Stimulated activated naive B cell treated with anti-CD40 and anti-IgM and Interleukin-4, amounts not matched to agents 10 μg/mL and 1 μg/mL and 100 μg/mL, for 72 hours (primary cell): ENCODE measurements at regions not wholly inside any gene's neighbourhood (a gene's known extent, or its start where the extent isn't known, plus 50 kb on each side); places are given as distances from the start of the nearest gene placed in this dataset.
"Not testable (repeated sequence)": the region's sequence is repeated elsewhere in the genome, so short reads cannot be mapped to it uniquely, and the experiment has no call there.

Experiments
- ATAC-seq, 2 donors: fragments of 150-1000 bp; cut with Tn5 transposase; replicated peaks; 2 replicates each; pipeline ENCODE4 v1.10.0; 2021; ENCODE audit warnings: moderate library complexity in 1 of 2
- DNase-seq: peaks from one replicate; pipeline ENCODE4 v3.0.0; 2021
- H3K27ac Mint-ChIP-seq: one replicate; pipeline ENCODE4 v1.8.0; 2022; ENCODE audit warnings: mild to moderate bottlenecking, mixed read lengths
- H3K27me3 Mint-ChIP-seq, 2 donors: one replicate each; pipeline ENCODE4 v1.8.0; 2022; ENCODE audit warnings: mixed read lengths in 2 of 2
- H3K36me3 Mint-ChIP-seq, 2 donors: one replicate each; pipeline ENCODE4 v1.8.0; 2022; ENCODE audit warnings: mixed read lengths in 2 of 2, mild to moderate bottlenecking in 1 of 2
- H3K4me1 Mint-ChIP-seq, 2 donors: one replicate each; pipeline ENCODE4 v1.8.0; 2022; ENCODE audit warnings: mixed read lengths in 2 of 2, mild to moderate bottlenecking in 1 of 2
- H3K4me3 Mint-ChIP-seq, 2 donors: one replicate each; pipeline ENCODE4 v1.8.0; 2022; ENCODE audit warnings: mild to moderate bottlenecking in 2 of 2, mixed read lengths in 2 of 2, moderate library complexity in 1 of 2
- H3K9me3 Mint-ChIP-seq, 2 donors: one replicate each; pipeline ENCODE4 v1.8.0; 2022; ENCODE audit warnings: mixed read lengths in 2 of 2, mild to moderate bottlenecking in 1 of 2

GRCh38 chr1:68906431-68906830, 409.5 kb upstream of the DEPDC1 start:
- no peak overlapping the region for H3K4me3 Mint-ChIP-seq
- peaks cover 4 to 7% of the 10 kb centered on the region in 2 donors for H3K9me3 Mint-ChIP-seq
- no peak for ATAC-seq
- no peaks in the 10 kb centered on the region for H3K36me3 Mint-ChIP-seq
- H3K4me1 Mint-ChIP-seq = peaks cover 0 to 5% of the 10 kb centered on the region in 2 donors
- H3K27ac Mint-ChIP-seq = no peak overlapping the region
- H3K27me3 Mint-ChIP-seq = no peaks in the 10 kb centered on the region
- DNase-seq = no peak

- H3K9me3 Mint-ChIP-seq = peaks cover 4 to 8% of the 10 kb centered on the region in 2 donors
- H3K4me1 Mint-ChIP-seq = peaks cover 0 to 5% of the 10 kb centered on the region in 2 donors
- H3K27ac Mint-ChIP-seq = no peak overlapping the region
- ATAC-seq (no peak), DNase-seq (no peak)
- no peaks in the 10 kb centered on the region for H3K27me3 Mint-ChIP-seq
- no peaks in the 10 kb centered on the region for H3K36me3 Mint-ChIP-seq
- no peak overlapping the region for H3K4me3 Mint-ChIP-seq
Measured at GRCh38 chr1:68907491-68907890, 410.6 kb upstream of the DEPDC1 start.

- H3K36me3 Mint-ChIP-seq = no peaks in the 10 kb centered on the region
- H3K9me3 Mint-ChIP-seq = peaks cover 4 to 9% of the 10 kb centered on the region in 2 donors
- ATAC-seq = no peak
- no peak for DNase-seq
- H3K27ac Mint-ChIP-seq = no peak overlapping the region
- H3K4me1 Mint-ChIP-seq = peaks cover 0 to 5% of the 10 kb centered on the region in 2 donors
- H3K4me3 Mint-ChIP-seq = no peak overlapping the region
- no peaks in the 10 kb centered on the region for H3K27me3 Mint-ChIP-seq
Measured at GRCh38 chr1:68908316-68908715, 411.4 kb upstream of the DEPDC1 start.

- H3K9me3 Mint-ChIP-seq = peaks cover 4 to 10% of the 10 kb centered on the region in 2 donors
- no peak for DNase-seq
Measured at GRCh38 chr1:68916221-68916902, 419.5 kb upstream of the DEPDC1 start.

GRCh38 chr1:68917456-68917855, 420.6 kb upstream of the DEPDC1 start:
- ATAC-seq = no peak

More at GRCh38 chr1:68916221-68916902, 419.5 kb upstream of the DEPDC1 start:
- H3K36me3 Mint-ChIP-seq = no peaks in the 10 kb centered on the region
- no peak for ATAC-seq
- H3K4me3 Mint-ChIP-seq = no peak overlapping the region
- no peak overlapping the region for H3K27ac Mint-ChIP-seq
- H3K4me1 Mint-ChIP-seq = no peaks in the 10 kb centered on the region
- no peaks in the 10 kb centered on the region for H3K27me3 Mint-ChIP-seq

GRCh38 chr1:68918563-68918962, 421.7 kb upstream of the DEPDC1 start:
- H3K36me3 Mint-ChIP-seq = no peaks in the 10 kb centered on the region
- no peak overlapping the region for H3K27ac Mint-ChIP-seq
- H3K4me3 Mint-ChIP-seq = no peak overlapping the region
- no peaks in the 10 kb centered on the region for H3K27me3 Mint-ChIP-seq
- H3K9me3 Mint-ChIP-seq = peaks cover 4 to 5% of the 10 kb centered on the region in 2 donors
- ATAC-seq (no peak), DNase-seq (no peak)
- no peaks in the 10 kb centered on the region for H3K4me1 Mint-ChIP-seq

More at GRCh38 chr1:68917456-68917855, 420.6 kb upstream of the DEPDC1 start:
- Mint-ChIP-seq H3K36me3 (no peaks in the 10 kb centered on the region), H3K27ac (no peak overlapping the region), H3K27me3 (no peaks in the 10 kb centered on the region), H3K4me3 (no peak overlapping the region), H3K9me3 (peaks cover 4 to 9% of the 10 kb centered on the region in 2 donors), H3K4me1 (no peaks in the 10 kb centered on the region)
- DNase-seq = no peak

GRCh38 chr1:68919075-68919474, 422.2 kb upstream of the DEPDC1 start:
- Mint-ChIP-seq H3K4me3 (no peak overlapping the region), H3K27me3 (no peaks in the 10 kb centered on the region), H3K36me3 (no peaks in the 10 kb centered on the region), H3K4me1 (no peaks in the 10 kb centered on the region), H3K9me3 (peaks cover 4 to 5% of the 10 kb centered on the region in 2 donors), H3K27ac (no peak overlapping the region)
- DNase-seq = no peak
- no peak for ATAC-seq

- not testable (repeated sequence) for DNase-seq, H3K36me3 Mint-ChIP-seq, H3K4me3 Mint-ChIP-seq, H3K27ac Mint-ChIP-seq, H3K9me3 Mint-ChIP-seq, ATAC-seq, H3K4me1 Mint-ChIP-seq, H3K27me3 Mint-ChIP-seq
Measured at GRCh38 chr1:68923475-68924088, 426.7 kb upstream of the DEPDC1 start.

- Mint-ChIP-seq H3K27ac (no peak overlapping the region), H3K27me3 (no peaks in the 10 kb centered on the region), H3K4me3 (no peak overlapping the region), H3K36me3 (no peaks in the 10 kb centered on the region), H3K4me1 (no peaks in the 10 kb centered on the region), H3K9me3 (peaks cover 4 to 5% of the 10 kb centered on the region in 2 donors)
- no peak for DNase-seq
- ATAC-seq = no peak
Measured at GRCh38 chr1:68930101-68930500, 433.2 kb upstream of the DEPDC1 start.

- Mint-ChIP-seq H3K4me1 (no peaks in the 10 kb centered on the region), H3K27ac (no peak overlapping the region), H3K27me3 (no peaks in the 10 kb centered on the region), H3K4me3 (no peak overlapping the region), H3K9me3 (peaks cover 3 to 7% of the 10 kb centered on the region in 2 donors), H3K36me3 (no peaks in the 10 kb centered on the region)
- no peak for DNase-seq
- ATAC-seq = no peak
Measured at GRCh38 chr1:68936530-68936929, 439.6 kb upstream of the DEPDC1 start.

GRCh38 chr1:68938051-68938666, 441.3 kb upstream of the DEPDC1 start:
- no peak for DNase-seq
- H3K9me3 Mint-ChIP-seq = peaks cover 3 to 7% of the 10 kb centered on the region in 2 donors
- no peaks in the 10 kb centered on the region for H3K4me1 Mint-ChIP-seq
- no peak overlapping the region for H3K27ac Mint-ChIP-seq
- no peaks in the 10 kb centered on the region for H3K36me3 Mint-ChIP-seq
- no peaks in the 10 kb centered on the region for H3K27me3 Mint-ChIP-seq
- ATAC-seq = no peak
- H3K4me3 Mint-ChIP-seq = no peak overlapping the region

- no peaks in the 10 kb centered on the region for H3K36me3 Mint-ChIP-seq
- no peaks in the 10 kb centered on the region for H3K27me3 Mint-ChIP-seq
- ATAC-seq (no peak), DNase-seq (no peak)
- no peak overlapping the region for H3K4me3 Mint-ChIP-seq
- H3K9me3 Mint-ChIP-seq = peaks cover 3 to 5% of the 10 kb centered on the region in 2 donors
- H3K4me1 Mint-ChIP-seq = no peaks in the 10 kb centered on the region
- no peak overlapping the region for H3K27ac Mint-ChIP-seq
Measured at GRCh38 chr1:68950036-68950435, 453.2 kb upstream of the DEPDC1 start.

GRCh38 chr1:68953311-68953710, 456.4 kb upstream of the DEPDC1 start:
- Mint-ChIP-seq H3K9me3 (peaks cover 5 to 7% of the 10 kb centered on the region in 2 donors), H3K27me3 (no peaks in the 10 kb centered on the region), H3K4me1 (no peaks in the 10 kb centered on the region), H3K4me3 (no peak overlapping the region), H3K27ac (no peak overlapping the region), H3K36me3 (no peaks in the 10 kb centered on the region)
- ATAC-seq (no peak), DNase-seq (no peak)

GRCh38 chr1:68954841-68955240, 458.0 kb upstream of the DEPDC1 start:
- Mint-ChIP-seq H3K4me3 (no peak overlapping the region), H3K9me3 (peaks cover 3 to 5% of the 10 kb centered on the region in 2 donors), H3K4me1 (no peaks in the 10 kb centered on the region), H3K36me3 (no peaks in the 10 kb centered on the region), H3K27me3 (no peaks in the 10 kb centered on the region), H3K27ac (no peak overlapping the region)
- DNase-seq = no peak
- no peak for ATAC-seq

- Mint-ChIP-seq H3K27ac (no peak overlapping the region), H3K4me3 (no peak overlapping the region), H3K36me3 (no peaks in the 10 kb centered on the region), H3K4me1 (no peaks in the 10 kb centered on the region), H3K27me3 (no peaks in the 10 kb centered on the region), H3K9me3 (peaks cover 3 to 5% of the 10 kb centered on the region in 2 donors)
- no peak for ATAC-seq
- no peak for DNase-seq
Measured at GRCh38 chr1:68955424-68955823, 458.5 kb upstream of the DEPDC1 start.
